Left renal pelvis (tissue), 4 donors: ENCODE measurements at regions not wholly inside any gene's neighbourhood (a gene's known extent, or its start where the extent isn't known, plus 50 kb on each side); places are given as distances from the start of the nearest gene placed in this dataset.

Source experiments
- DNase-seq, 4 donors: peaks; one replicate each; pipeline ENCODE4 v3.0.0-alpha.2; 2013; ENCODE audit warnings: low read depth in 4 of 4, low spot score in 3 of 4

- no peak for DNase-seq
Observed at GRCh38 chr2:196344397-196344796, 173.0 kb upstream of the STK17B start.

DNA sequence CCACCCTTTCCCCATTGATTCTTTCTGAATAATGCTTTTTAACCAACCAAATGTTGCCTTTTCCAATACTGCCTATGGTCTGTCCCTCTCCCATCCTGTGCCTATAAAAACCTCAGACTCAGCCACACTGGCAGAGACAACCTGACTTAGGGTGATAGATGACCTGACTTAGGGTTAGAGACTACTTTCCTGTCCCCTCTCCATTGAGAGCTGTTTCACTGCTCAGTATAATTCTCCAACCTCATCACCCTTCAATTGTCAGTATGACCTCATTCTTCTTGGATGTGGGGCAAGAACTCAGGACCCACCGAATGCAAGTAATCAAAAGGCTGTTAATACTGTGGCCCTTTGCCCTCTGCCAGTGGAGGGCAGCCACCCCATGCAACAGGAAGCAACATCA lies 182.3 kb upstream of the STK17B start:
- no peak for DNase-seq

- no peak for DNase-seq
Observed at GRCh38 chr2:196354186-196354585, 182.8 kb upstream of the STK17B start.

DNA sequence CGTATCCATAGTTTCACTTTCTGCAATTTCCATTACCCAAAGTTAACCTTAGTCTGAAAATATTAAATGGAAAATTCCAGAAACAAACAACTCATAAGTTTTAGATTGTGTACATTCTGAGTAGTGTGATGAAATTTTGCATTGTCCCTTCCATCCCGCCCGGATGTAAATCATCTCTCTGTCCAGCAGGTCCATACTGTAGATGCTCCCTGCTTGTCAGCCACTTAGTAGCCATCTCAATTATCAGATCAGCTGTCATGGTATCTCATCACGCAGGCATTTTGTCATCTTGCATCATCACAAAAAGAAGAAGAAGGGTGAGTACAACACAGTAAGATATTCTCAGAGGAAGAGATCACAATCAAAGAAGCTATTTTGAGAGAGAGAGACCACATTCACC lies 185.0 kb upstream of the STK17B start:
- DNase-seq: no peak

DNA sequence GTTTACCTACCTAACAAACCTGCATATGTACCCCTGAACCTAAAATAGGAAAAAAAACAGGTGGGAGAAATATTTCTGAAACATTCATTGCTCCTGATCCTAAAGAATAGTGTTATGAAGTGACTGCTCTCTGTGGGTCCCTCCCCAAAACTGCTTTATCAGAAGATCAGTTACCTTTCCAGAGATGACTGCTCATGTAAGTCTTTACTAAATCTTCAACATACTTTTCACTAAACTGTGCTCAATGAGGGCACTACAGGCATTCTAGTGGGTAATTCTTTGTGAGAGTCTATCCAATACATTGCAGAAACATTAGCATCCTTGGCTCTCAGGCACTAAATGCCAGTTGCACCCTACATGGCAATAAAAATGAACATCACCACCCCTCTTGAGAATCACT lies 189.3 kb upstream of the STK17B start:
- DNase-seq: no peak

- DNase-seq: no peak
Observed at GRCh38 chr2:196361606-196362326, 190.4 kb upstream of the STK17B start.

DNA sequence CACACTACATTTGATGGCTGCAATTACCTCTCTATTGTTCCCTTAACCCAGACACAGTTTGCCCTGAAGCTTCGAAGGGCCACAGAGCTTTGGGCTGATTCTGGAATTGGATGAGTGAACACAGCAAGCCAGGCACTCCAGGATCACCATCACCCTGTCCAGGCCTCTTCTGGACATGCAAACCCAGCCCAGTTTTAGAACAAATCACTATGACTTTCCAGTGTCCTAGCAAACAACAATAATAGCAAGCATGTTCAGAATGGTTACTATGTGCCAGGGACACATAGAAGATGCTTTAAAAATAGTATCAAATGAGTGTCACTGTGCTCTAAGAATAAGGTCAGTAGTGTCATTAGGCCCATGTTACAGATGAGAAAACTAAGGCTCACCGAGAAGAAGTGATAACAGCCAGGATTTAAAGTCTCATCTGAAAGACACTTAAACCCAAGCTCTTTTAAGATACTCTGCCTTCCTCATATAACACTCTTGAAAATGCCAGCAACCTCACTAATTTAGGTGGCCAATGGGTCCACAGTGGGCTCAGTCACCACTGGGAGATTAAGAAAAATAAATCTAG lies 191.7 kb upstream of the STK17B start:
- no peak for DNase-seq

DNA sequence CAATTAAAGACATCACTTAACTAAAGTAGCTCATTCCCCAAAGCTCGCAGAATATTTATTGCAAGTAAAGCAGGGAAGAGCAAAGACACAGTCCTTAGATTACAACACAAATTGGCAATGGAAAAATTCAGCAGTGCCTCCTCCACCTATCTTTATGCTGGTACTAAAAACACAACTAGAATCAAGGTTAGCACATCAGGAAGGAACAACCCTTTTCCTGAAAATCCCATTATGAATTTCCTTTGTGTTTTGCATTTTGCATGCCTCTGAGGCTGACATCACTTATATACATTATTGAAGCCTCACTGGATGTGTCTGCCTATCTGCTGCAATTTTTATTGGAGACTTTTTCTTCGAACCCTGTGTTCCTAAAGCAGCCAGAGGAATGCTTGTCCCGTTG lies 193.8 kb upstream of the STK17B start:
- DNase-seq: no peak

- DNase-seq: no peak
Observed at GRCh38 chr2:196365923-196366322, 194.5 kb upstream of the STK17B start.

DNA sequence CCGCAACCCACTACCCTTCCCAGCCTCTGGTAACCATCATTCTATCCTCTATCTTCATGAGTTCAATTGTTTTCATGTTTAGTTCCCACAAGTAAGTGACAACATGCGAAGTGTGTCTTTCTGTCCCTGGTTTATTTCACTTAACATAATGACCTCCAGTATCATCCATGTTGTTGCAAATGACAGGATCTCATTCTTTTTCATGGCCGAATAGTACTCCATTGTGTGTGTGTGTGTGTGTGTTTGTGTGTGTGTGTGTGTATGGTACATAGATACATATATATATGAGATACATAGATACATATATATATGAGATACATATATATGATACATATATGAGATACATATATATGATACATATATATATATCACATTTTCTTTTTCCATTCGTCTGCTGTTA lies 196.3 kb upstream of the STK17B start:
- no peak for DNase-seq

DNA sequence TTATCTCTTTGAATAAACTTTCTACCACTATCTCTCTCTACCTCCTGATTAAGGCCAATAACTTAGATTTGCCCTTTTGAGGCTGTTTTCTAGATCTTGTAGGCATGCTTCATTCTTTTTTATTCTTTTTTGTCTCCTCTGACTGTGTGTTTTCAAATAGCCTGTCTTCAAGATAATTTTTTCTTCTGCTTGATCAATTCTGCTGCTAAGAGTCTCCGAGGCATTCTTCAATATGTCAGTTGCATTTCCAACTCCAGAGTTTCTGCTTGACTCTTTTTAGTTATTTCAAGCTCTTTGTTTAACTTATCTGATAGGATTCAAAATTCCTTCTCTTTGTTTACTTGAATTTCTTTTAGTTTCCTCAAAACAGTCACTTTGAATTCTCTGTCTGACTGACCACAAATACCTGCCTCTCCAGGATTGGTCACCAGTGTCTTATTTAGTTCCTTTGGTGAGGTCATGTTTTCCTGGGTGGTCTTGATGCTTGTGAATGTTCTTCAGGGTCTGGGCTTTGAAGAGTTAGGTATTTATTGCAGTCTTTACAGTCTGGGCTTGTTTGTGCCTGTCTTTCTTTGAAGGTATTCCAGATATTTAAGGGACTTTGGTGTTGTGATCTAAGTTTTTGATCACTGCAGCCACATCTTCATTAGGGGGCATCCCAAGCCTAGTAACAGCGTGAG lies 197.3 kb upstream of the STK17B start:
- no peak for DNase-seq

GRCh38 chr2:196369967-196370366 lies 198.6 kb upstream of the STK17B start:
- no peak for DNase-seq

- DNase-seq: no peak
Observed at GRCh38 chr2:196370381-196370780, 199.0 kb upstream of the STK17B start.

DNA sequence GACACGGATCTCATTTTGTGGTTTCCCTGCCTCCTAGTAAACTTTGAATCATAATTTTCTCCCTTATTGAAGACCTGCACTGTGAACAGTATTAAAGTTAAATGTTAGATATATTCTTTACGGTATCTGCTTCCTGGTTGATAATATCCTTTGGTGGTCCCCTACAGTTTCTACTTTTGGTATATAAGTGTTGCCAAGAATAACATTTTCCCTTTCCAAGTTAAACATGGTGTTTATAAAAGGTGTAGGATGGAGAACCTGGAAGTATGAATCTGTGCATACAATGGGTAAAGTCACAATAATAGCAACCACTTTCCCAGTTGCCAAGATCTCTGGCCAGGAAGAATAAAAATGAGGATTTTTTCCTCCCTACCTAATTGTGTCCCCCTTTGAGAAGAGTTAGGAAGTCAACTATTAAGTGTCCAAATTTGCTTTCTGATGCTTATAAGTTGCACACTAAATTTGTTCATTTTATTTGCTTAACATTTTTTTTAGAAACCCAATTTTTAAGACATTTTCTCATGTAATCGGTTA lies 201.0 kb upstream of the STK17B start:
- no peak for DNase-seq

DNA sequence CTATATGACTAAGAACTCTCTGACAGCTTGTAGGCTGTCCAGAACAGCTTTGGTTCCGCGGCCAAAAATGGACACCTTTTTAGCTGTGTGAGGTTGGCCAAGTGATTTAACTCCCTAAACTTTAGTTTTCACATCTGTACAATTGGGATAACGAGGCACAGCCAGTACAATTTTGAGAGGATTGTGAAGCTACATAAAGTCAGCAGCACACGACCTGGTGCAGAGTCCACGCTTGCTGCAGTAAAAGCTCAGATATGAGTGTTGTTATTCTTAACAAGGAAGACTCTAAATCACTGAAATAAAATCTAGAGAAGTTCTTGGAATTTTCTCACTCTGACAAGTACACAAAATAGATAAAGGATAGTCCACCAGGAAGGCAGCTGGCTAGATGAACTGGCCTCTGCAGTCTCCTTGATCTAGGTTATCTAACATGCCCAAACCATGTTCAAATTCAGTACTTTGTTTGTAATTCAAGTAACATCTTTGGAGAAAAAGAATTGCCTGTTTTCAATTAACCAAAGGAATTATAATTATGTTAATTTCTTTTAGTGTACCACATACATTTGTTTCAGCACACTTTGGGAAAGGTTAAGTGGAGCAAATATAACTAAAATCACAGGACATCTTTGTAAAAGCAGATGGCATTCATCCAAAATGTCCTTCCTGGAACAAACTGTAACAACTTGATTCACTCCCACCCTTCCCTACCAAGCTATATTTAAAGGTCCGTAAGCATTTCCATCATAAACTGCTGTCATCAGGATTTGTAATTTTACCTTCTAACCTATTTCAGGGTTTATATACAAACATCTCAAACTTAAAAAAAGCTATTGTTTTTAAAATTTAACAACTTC lies 201.7 kb upstream of the STK17B start:
- DNase-seq: no peak

DNA sequence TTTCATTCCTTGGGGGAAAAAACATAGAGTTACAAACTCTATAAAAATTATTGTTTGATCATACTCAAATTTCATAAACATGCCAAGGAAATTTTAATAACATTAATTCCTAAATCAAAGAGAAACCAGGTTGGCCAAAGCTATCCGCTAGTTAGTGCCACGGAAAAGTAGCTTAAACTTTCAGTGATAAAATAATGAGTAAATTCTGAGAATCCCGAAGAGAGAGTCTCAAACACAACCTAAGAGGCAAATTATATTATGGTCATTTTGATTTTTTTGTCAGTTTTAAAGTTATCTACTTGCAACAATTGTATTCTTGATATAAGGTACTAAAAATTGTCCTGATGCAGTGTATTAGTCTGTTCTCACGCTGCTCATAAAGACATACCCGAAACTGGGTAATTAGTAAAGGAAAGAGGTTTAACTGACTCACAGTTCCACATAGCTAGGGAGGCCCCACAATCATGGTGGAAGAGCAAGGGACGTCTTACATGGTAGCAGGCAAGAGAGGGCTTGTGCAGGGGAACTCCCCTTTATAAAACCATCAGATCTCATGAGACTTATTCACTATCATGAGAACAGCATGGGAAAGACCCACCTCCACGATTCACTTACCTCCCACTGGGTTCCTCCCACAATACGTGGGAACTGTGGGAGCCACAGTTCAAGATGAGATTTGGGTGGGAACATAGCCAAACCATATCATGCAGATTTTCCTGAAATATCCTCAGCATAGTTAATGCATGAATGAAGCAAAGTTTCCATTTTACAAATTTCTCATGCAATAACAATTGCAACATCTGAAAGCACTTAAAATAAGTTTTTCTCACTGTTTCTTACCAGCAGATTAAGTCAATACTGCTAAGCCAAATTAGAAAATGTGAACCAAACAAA lies 205.9 kb upstream of the STK17B start:
- no peak for DNase-seq

GRCh38 chr2:196379600-196379999 lies 208.2 kb upstream of the STK17B start:
- no peak for DNase-seq

GRCh38 chr2:196380098-196380497 lies 208.7 kb upstream of the STK17B start:
- no peak for DNase-seq

GRCh38 chr2:196380575-196380974 lies 209.2 kb upstream of the STK17B start:
- DNase-seq: no peak

- DNase-seq: no peak
Observed at GRCh38 chr2:196381464-196381863, 210.1 kb upstream of the STK17B start.
